Mesodermal cell (in vitro differentiated cells): ENCODE measurements at regions not wholly inside any gene's neighbourhood (a gene's known extent, or its start where the extent isn't known, plus 50 kb on each side); places are given as distances from the start of the nearest gene placed in this dataset.

Experiments used
- H3K27ac ChIP-seq: 2 replicates; pipeline ENCODE4 v1.7.0; 2013; ENCODE audit warnings: mild to moderate bottlenecking, low read depth, low read length, moderate library complexity; ENCODE audit not compliant: severe bottlenecking
- H3K36me3 ChIP-seq: 2 replicates; pipeline ENCODE4 v1.7.1; 2013; ENCODE audit warnings: mild to moderate bottlenecking, low read length, moderate library complexity; ENCODE audit not compliant: control insufficient read depth, insufficient read depth
- H3K4me1 ChIP-seq: one replicate; pipeline ENCODE4 v1.7.1; 2013; ENCODE audit warnings: mild to moderate bottlenecking, low read length; ENCODE audit not compliant: insufficient read depth, control insufficient read depth, poor library complexity, severe bottlenecking
- H3K4me3 ChIP-seq: 2 replicates; pipeline ENCODE4 v1.7.0; 2013; ENCODE audit warnings: low read length, control low read depth, mild to moderate bottlenecking; ENCODE audit not compliant: insufficient read depth, poor library complexity, severe bottlenecking; ENCODE audit errors: extremely low read depth
- H3K9me3 ChIP-seq: 2 replicates; pipeline ENCODE4 v1.7.1; 2013; ENCODE audit warnings: mild to moderate bottlenecking, low read length, moderate library complexity; ENCODE audit not compliant: control insufficient read depth
- WGBS, 2 experiments: methylation state at CpG; one replicate each; pipeline ENCODE4 v1.1.5; 2013; ENCODE audit warnings: missing lambda C conversion rate in 2 of 2; ENCODE audit not compliant: insufficient coverage in 2 of 2; 5-methylcytosine and 5-hydroxymethylcytosine counted together

DNA sequence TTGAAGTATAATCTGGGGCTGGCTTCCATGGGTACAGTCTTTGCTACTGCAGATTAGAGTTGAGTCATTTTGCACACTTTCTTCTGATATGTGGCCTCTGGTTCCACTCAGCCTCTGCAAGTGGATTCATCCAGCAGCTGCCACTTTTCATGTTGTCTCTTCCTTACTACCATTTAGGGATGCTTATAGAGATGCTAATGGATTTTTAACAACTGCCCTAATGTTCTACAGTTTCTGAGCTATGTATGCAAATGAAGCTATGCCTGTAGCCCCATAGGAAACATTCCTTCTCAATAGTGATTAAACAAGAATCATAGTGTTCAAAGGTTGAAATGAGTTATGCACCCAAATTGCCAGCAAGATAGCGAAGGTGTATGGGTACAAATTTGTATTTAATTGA lies 456.0 kb upstream of the ITGA1 start:
- Histone ChIP-seq H3K36me3 (no peaks in the 10 kb centered on the region), H3K4me3 (no peak overlapping the region), H3K4me1 (peaks cover 5% of the 10 kb centered on the region), H3K9me3 (peaks cover 4% of the 10 kb centered on the region), H3K27ac (no peak overlapping the region)
- WGBS, 2 experiments, result no CpG with 5 or more reads among the region's 1 CpG

DNA sequence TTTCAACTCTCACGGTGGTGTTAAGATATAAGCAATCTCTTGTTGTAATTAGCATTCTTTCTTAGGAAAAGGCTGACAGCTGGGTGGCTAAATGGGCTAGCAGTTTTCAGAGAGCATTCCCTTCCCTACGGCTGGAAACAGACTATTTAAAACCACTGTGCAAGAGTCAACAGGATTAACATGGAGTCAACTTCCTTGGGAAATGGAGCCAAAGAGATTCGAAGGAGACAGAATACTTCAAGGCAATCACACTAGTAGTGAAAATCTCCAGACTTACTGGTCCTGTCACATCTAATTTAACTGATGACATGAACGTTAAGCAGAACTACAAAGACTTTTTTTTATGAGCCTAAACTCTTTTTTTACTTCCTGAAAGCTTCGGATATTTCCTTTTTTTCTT lies 453.3 kb upstream of the ITGA1 start:
- peak overlapping the region; percentile 86 for H3K27ac ChIP-seq
- 21 to 40% methylated on average over 1 to 3 of the region's 5 CpGs for WGBS, 2 experiments
- H3K36me3 ChIP-seq, result no peaks in the 10 kb centered on the region
- no peaks in the 10 kb centered on the region for H3K4me1 ChIP-seq
- H3K4me3 ChIP-seq, result no peak overlapping the region
- H3K9me3 ChIP-seq, result peaks cover 4% of the 10 kb centered on the region

DNA sequence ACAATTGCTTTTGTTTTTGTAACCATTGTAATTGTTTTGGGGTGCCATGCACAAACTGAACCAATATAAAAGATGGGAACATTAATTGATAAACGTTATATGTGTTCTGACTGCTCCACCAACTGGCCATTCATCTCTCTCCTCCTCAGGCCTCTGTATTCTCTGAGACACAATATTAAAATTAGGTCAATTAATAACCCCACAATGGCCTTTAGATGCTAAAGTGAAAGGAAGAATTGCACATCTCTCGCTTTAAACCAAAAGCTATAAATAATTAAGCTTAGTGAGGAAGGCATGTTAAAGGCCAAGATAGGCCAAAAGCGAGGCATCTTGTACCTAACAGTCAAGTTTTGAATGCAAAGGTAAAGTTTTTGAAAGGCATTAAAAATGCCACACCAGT lies 448.4 kb upstream of the ITGA1 start:
- no peak overlapping the region for H3K27ac ChIP-seq
- WGBS, 2 experiments, result 80% methylated on average over 1 of the region's 3 CpGs; no CpG with 5 or more reads in 1 of the 2 experiments

GRCh38 chr5:52342361-52342760 lies 445.4 kb upstream of the ITGA1 start:
- no peak overlapping the region for H3K4me3 ChIP-seq
- no peaks in the 10 kb centered on the region for H3K9me3 ChIP-seq
- H3K27ac ChIP-seq, result no peak overlapping the region
- no peaks in the 10 kb centered on the region for H3K36me3 ChIP-seq
- H3K4me1 ChIP-seq, result no peaks in the 10 kb centered on the region

More for the DNA sequence above, 448.4 kb upstream of the ITGA1 start:
- no peaks in the 10 kb centered on the region for H3K36me3 ChIP-seq
- H3K9me3 ChIP-seq, result no peaks in the 10 kb centered on the region
- H3K4me1 ChIP-seq, result no peaks in the 10 kb centered on the region
- H3K4me3 ChIP-seq, result no peak overlapping the region

- no CpG with 5 or more reads among the region's 3 CpGs for WGBS, 2 experiments
- Histone ChIP-seq H3K27ac (no peak overlapping the region), H3K4me3 (no peak overlapping the region), H3K9me3 (no peaks in the 10 kb centered on the region), H3K4me1 (no peaks in the 10 kb centered on the region), H3K36me3 (no peaks in the 10 kb centered on the region)
Observed at GRCh38 chr5:52356311-52356918, 431.3 kb upstream of the ITGA1 start.

- H3K4me3 ChIP-seq, result no peak overlapping the region
- no peaks in the 10 kb centered on the region for H3K9me3 ChIP-seq
- H3K27ac ChIP-seq, result no peak overlapping the region
- no peaks in the 10 kb centered on the region for H3K36me3 ChIP-seq
- no peaks in the 10 kb centered on the region for H3K4me1 ChIP-seq
Observed at GRCh38 chr5:52359261-52359660, 428.5 kb upstream of the ITGA1 start.

DNA sequence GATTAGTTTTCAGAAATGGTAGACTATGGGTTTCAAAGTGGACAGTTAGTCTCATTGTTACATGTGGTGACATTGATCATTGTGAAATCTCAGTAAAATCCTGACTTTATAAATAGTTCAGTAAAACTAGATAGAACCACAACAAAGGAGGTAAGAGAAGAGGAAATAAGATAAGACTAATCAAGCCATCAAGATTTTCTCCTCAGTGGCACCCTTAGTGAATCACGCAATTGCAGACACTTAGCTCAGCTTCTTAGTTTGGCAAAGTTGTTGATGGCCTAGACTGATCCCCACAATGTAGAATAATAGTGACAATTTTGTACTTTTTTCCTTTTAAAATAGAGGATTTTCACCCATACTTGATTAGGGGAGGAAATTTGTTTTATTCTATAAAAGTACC lies 426.7 kb upstream of the ITGA1 start:
- H3K4me1 ChIP-seq, result no peaks in the 10 kb centered on the region
- H3K9me3 ChIP-seq, result no peaks in the 10 kb centered on the region
- no CpG with 5 or more reads among the region's 1 CpG for WGBS, 2 experiments

DNA sequence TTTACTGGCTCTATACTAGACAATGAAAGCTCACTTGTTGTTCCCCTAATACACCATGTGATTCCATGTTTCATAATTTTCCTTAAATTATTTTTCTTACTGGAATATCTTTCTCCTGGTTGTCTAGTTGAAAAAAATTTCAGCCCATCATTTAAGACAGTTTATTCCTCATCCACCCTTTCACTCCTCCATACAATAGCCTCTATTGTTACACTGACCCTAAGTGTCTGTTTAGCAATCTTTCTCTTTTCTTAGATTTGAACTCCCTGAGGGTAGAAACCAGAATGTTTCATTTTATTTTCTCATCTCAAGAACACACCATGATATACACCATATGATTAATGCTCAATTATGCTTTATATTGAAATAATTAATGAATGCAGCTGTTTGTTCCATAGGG lies 413.4 kb upstream of the ITGA1 start:
- Histone ChIP-seq H3K27ac (no peak overlapping the region), H3K36me3 (no peaks in the 10 kb centered on the region), H3K4me1 (no peaks in the 10 kb centered on the region), H3K4me3 (no peak overlapping the region), H3K9me3 (no peaks in the 10 kb centered on the region)

More for the DNA sequence above, 426.7 kb upstream of the ITGA1 start:
- Histone ChIP-seq H3K4me3 (no peak overlapping the region), H3K27ac (no peak overlapping the region), H3K36me3 (no peaks in the 10 kb centered on the region)

DNA sequence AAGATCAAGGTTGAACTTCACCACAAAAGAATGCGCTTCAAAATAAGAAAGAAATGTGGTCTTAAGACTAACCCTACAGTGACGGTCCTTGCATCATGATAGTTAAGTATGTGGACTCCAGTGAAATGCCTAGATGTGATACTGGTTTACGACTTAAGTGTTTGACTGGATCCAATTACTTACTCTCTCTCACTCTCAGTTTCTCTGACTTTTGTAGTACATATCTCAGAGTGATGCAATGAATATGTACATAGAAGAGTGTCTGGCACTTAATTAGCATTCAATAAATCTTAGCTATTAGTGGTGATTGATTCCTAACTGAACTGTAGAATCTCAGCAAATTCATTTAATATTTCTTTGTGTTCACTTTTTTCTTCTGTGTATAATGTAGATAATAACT lies 411.7 kb upstream of the ITGA1 start:
- Histone ChIP-seq H3K9me3 (no peaks in the 10 kb centered on the region), H3K4me3 (no peak overlapping the region), H3K4me1 (no peaks in the 10 kb centered on the region), H3K27ac (no peak overlapping the region), H3K36me3 (no peaks in the 10 kb centered on the region)
- WGBS, 2 experiments, result 70 to 100% methylated on average over 1 to 2 of the region's 3 CpGs

- H3K4me3 ChIP-seq, result no peak overlapping the region
- no peaks in the 10 kb centered on the region for H3K4me1 ChIP-seq
- WGBS, 2 experiments, result 86 to 96% methylated on average over 6 to 7 of the region's 7 CpGs
- H3K36me3 ChIP-seq, result no peaks in the 10 kb centered on the region
- H3K27ac ChIP-seq, result no peak overlapping the region
- no peaks in the 10 kb centered on the region for H3K9me3 ChIP-seq
Observed at GRCh38 chr5:52376592-52376991, 411.1 kb upstream of the ITGA1 start.

GRCh38 chr5:52378237-52378636 lies 409.5 kb upstream of the ITGA1 start:
- H3K36me3 ChIP-seq, result no peaks in the 10 kb centered on the region
- no peaks in the 10 kb centered on the region for H3K4me1 ChIP-seq
- no peaks in the 10 kb centered on the region for H3K9me3 ChIP-seq
- H3K4me3 ChIP-seq, result no peak overlapping the region
- H3K27ac ChIP-seq, result no peak overlapping the region

- no peak overlapping the region for H3K27ac ChIP-seq
- no peaks in the 10 kb centered on the region for H3K9me3 ChIP-seq
- H3K36me3 ChIP-seq, result no peaks in the 10 kb centered on the region
- H3K4me3 ChIP-seq, result no peak overlapping the region
- WGBS, 2 experiments, result 90 to 96% methylated on average over 2 to 3 of the region's 3 CpGs
- no peaks in the 10 kb centered on the region for H3K4me1 ChIP-seq
Observed at GRCh38 chr5:52388349-52388748, 399.4 kb upstream of the ITGA1 start.
